ENCODE measurements at regions not wholly inside any gene's neighbourhood (a gene's known extent, or its start where the extent isn't known, plus 50 kb on each side); places are given as distances from the start of the nearest gene placed in this dataset.

GRCh38 chr5:168147106-168147505 is 144.3 kb upstream of the WWC1 start:
- no peak for DNase-seq (ENCODE audit: low spot score)
- no TSS peak for BruUV-seq (replicated peaks)
- intact Hi-C loops (cut with micrococcal nuclease; ENCODE audit: unreplicated experiment), result no loop called here
- Histone ChIP-seq H3K9me3 (ENCODE audit: low read length) (no peaks in the 10 kb centered on the region), H3K4me1 (ENCODE audit: insufficient read depth, low read length, poor library complexity, severe bottlenecking) (no peaks in the 10 kb centered on the region), H3K4me2 (ENCODE audit: low read length) (no peak overlapping the region), H3K9me2 (ENCODE audit: insufficient read depth, low read length) (no peaks in the 10 kb centered on the region), H3K27ac (ENCODE audit: low read depth, low read length, poor library complexity, severe bottlenecking) (no peak overlapping the region), H2AFZ (ENCODE audit: low read length) (no peak overlapping the region), H3K36me3 (ENCODE audit: insufficient read depth, low read length) (no peaks in the 10 kb centered on the region), H4K20me1 (ENCODE audit: insufficient read depth, low read length) (no peaks in the 10 kb centered on the region), H3K4me3 (ENCODE audit: low read depth, low read length, poor library complexity, severe bottlenecking) (no peak overlapping the region), H3K79me2 (ENCODE audit: insufficient read depth, low read depth, low read length) (no peaks in the 10 kb centered on the region)
- no peak for TF ChIP-seq CTCF (conservative IDR thresholded peaks at IDR 0.05; ENCODE audit: low read length)
- no peak for TF ChIP-seq EZH2phosphoT487 (IDR thresholded peaks at IDR 0.05; ENCODE audit: borderline replicate concordance, low read depth, low read length)
- CTCF ChIA-PET (ENCODE audit: unreplicated experiment), result no interaction called here
- POLR2A ChIA-PET, result no interaction called here

- no peak overlapping the region for H3K4me3 ChIP-seq (ENCODE audit: low read depth, low read length, poor library complexity, severe bottlenecking)
- no peak for DNase-seq (ENCODE audit: low spot score)
- no peaks in the 10 kb centered on the region for H3K36me3 ChIP-seq (ENCODE audit: insufficient read depth, low read length)
- no peak overlapping the region for H3K27ac ChIP-seq (ENCODE audit: low read depth, low read length, poor library complexity, severe bottlenecking)
- TF ChIP-seq EZH2phosphoT487 (IDR thresholded peaks at IDR 0.05; ENCODE audit: borderline replicate concordance, low read depth, low read length) (no peak), CTCF (conservative IDR thresholded peaks at IDR 0.05; ENCODE audit: low read length) (no peak)
- no TSS peak for BruUV-seq (replicated peaks)
- H3K79me2 ChIP-seq (ENCODE audit: insufficient read depth, low read depth, low read length), result no peaks in the 10 kb centered on the region
- ChIA-PET CTCF (ENCODE audit: unreplicated experiment) (no interaction called here), POLR2A (interaction anchor here (0.6 to 1.2 kb wide), 2 partner anchors 29 to 48 kb away, joined by 3 read pairs; no protein-coding TSS in a partner anchor)
- no peaks in the 10 kb centered on the region for H3K4me1 ChIP-seq (ENCODE audit: insufficient read depth, low read length, poor library complexity, severe bottlenecking)
- H2AFZ ChIP-seq (ENCODE audit: low read length), result no peak overlapping the region
- no peaks in the 10 kb centered on the region for H3K9me2 ChIP-seq (ENCODE audit: insufficient read depth, low read length)
- H3K9me3 ChIP-seq (ENCODE audit: low read length), result no peaks in the 10 kb centered on the region
- H4K20me1 ChIP-seq (ENCODE audit: insufficient read depth, low read length), result no peaks in the 10 kb centered on the region
- intact Hi-C loops (cut with micrococcal nuclease; ENCODE audit: unreplicated experiment), result no loop called here
- no peak overlapping the region for H3K4me2 ChIP-seq (ENCODE audit: low read length)
These were observed 143.7 kb upstream of the WWC1 start for GRCh38 chr5:168147568-168148360.

- no peak for TF ChIP-seq EZH2phosphoT487 (IDR thresholded peaks at IDR 0.05; ENCODE audit: borderline replicate concordance, low read depth, low read length)
- no peak for TF ChIP-seq CTCF (conservative IDR thresholded peaks at IDR 0.05; ENCODE audit: low read length)
- CTCF ChIA-PET (ENCODE audit: unreplicated experiment), result no interaction called here
- Histone ChIP-seq H3K4me3 (ENCODE audit: low read depth, low read length, poor library complexity, severe bottlenecking) (no peak overlapping the region), H2AFZ (ENCODE audit: low read length) (no peak overlapping the region), H3K9me2 (ENCODE audit: insufficient read depth, low read length) (no peaks in the 10 kb centered on the region), H3K27ac (ENCODE audit: low read depth, low read length, poor library complexity, severe bottlenecking) (no peak overlapping the region), H3K4me2 (ENCODE audit: low read length) (no peak overlapping the region), H3K36me3 (ENCODE audit: insufficient read depth, low read length) (no peaks in the 10 kb centered on the region), H3K4me1 (ENCODE audit: insufficient read depth, low read length, poor library complexity, severe bottlenecking) (no peaks in the 10 kb centered on the region), H3K9me3 (ENCODE audit: low read length) (no peaks in the 10 kb centered on the region), H4K20me1 (ENCODE audit: insufficient read depth, low read length) (no peaks in the 10 kb centered on the region), H3K79me2 (ENCODE audit: insufficient read depth, low read depth, low read length) (no peaks in the 10 kb centered on the region)
- DNase-seq (ENCODE audit: low spot score), result no peak
- no TSS peak for BruUV-seq (replicated peaks)
- POLR2A ChIA-PET, result no interaction called here
- intact Hi-C loops (cut with micrococcal nuclease; ENCODE audit: unreplicated experiment), result no loop called here
These were observed 140.4 kb upstream of the WWC1 start for GRCh38 chr5:168151041-168151440.
